Breast epithelium (tissue), 4 donors: ENCODE measurements at regions not wholly inside any gene's neighbourhood (a gene's known extent, or its start where the extent isn't known, plus 50 kb on each side); places are given as distances from the start of the nearest gene placed in this dataset.

Source experiments
- DNase-seq, 2 donors: peaks; one replicate each; pipeline ENCODE4 v3.0.0-alpha.2; 2019; ENCODE audit warnings: low spot score in 2 of 2
- H3K27ac ChIP-seq, 2 donors: fragments of 200-600 bp; sonication (generic) in 1 of 2; one replicate each; pipeline ENCODE4 v1.5.1; 2016 to 2019; ENCODE audit warnings: mild to moderate bottlenecking in 1 of 2
- H3K27me3 ChIP-seq, 2 donors: fragments of 200-600 bp; sonication (generic) in 1 of 2; one replicate each; pipeline versions ENCODE4 v1.5.1 to v1.6.0; 2017 to 2019; ENCODE audit warnings: control low read depth in 1 of 2, mild to moderate bottlenecking in 1 of 2
- H3K36me3 ChIP-seq: fragments of 200-600 bp; one replicate; pipeline ENCODE4 v1.5.1; 2019
- H3K4me1 ChIP-seq, 2 donors: fragments of 200-600 bp; sonication (generic); one replicate each; pipeline ENCODE4 v1.5.1; 2016 to 2019; ENCODE audit warnings: control low read depth in 1 of 2
- H3K4me3 ChIP-seq, 3 donors: fragments of 200-600 bp; sonication (generic); 1 replicate in 2 of 3; 2 replicates in 1 of 3; pipeline ENCODE4 v1.5.1; 2016 to 2019; ENCODE audit warnings: mild to moderate bottlenecking in 3 of 3, moderate library complexity in 2 of 3
- H3K9me3 ChIP-seq, 2 donors: fragments of 200-600 bp; sonication (generic) in 1 of 2; one replicate each; pipeline ENCODE4 v1.5.1; 2016 to 2019; ENCODE audit warnings: control low read depth in 1 of 2
- CTCF ChIP-seq, 3 donors: fragments of 450-650 bp; IDR thresholded peaks; one replicate each; pipeline ENCODE4 v1.5.1; 2016 to 2017; ENCODE audit warnings: antibody characterized with exemption in 3 of 3, mild to moderate bottlenecking in 3 of 3, moderate library complexity in 3 of 3
- POLR2A ChIP-seq: fragments of 450-650 bp; IDR thresholded peaks from one replicate; pipeline ENCODE4 v1.6.1; 2016; ENCODE audit warnings: antibody characterized with exemption, mild to moderate bottlenecking, moderate library complexity
- POLR2AphosphoS5 ChIP-seq, 3 donors: sonication (generic); formaldehyde crosslinking; IDR thresholded peaks; one replicate each; pipeline ENCODE4 v1.6.1; 2017; ENCODE audit warnings: antibody characterized with exemption in 3 of 3
- intact Hi-C: fragments of 100-400 bp; cut with DNase I; formaldehyde crosslinking; loops from one replicate; pipeline ENCODE4 v1.15.1; 2023; ENCODE audit warnings: low total_unique reads

GRCh38 chrY:13053501-13053900 lies 148.8 kb downstream of the DDX3Y start:
- Histone ChIP-seq H3K27ac (no peak overlapping the region), H3K4me3 (no peak overlapping the region), H3K4me1 (no peaks in the 10 kb centered on the region), H3K9me3 (no peaks in the 10 kb centered on the region), H3K27me3 (no peaks in the 10 kb centered on the region), H3K36me3 (no peaks in the 10 kb centered on the region)
- intact Hi-C loops: no loop called here
- DNase-seq: no peak
- TF ChIP-seq POLR2A: no peak
- no peak for TF ChIP-seq POLR2AphosphoS5 (IDR thresholded peaks at IDR 0.05)
- TF ChIP-seq CTCF (IDR thresholded peaks at IDR 0.05): no peak

DNA sequence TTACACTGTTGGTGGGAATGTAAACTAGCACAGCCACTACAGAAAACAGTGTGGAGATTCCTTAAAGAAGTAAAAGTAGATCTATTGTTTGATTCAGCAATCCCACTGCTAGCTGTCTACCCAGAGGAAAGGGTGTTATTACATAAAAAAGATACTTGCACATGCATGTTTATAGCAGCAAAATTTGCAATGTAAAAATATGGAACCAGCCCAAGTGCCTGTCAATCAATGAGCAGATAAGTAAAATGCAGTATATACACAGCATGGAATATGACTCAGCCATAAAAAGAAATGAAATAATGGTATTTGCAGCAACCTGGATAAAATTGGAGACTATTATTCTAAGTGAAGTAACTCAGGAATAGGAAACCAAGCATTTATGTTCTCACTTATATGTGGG lies 161.7 kb downstream of the DDX3Y start:
- intact Hi-C loops: no loop called here
- no peak for TF ChIP-seq CTCF (IDR thresholded peaks at IDR 0.05)
- no peak for TF ChIP-seq POLR2A
- no peak for TF ChIP-seq POLR2AphosphoS5 (IDR thresholded peaks at IDR 0.05)
- DNase-seq: no peak
- Histone ChIP-seq H3K27me3 (no peaks in the 10 kb centered on the region), H3K4me1 (no peaks in the 10 kb centered on the region), H3K9me3 (no peaks in the 10 kb centered on the region), H3K4me3 (no peak overlapping the region), H3K27ac (no peak overlapping the region), H3K36me3 (no peaks in the 10 kb centered on the region)

DNA sequence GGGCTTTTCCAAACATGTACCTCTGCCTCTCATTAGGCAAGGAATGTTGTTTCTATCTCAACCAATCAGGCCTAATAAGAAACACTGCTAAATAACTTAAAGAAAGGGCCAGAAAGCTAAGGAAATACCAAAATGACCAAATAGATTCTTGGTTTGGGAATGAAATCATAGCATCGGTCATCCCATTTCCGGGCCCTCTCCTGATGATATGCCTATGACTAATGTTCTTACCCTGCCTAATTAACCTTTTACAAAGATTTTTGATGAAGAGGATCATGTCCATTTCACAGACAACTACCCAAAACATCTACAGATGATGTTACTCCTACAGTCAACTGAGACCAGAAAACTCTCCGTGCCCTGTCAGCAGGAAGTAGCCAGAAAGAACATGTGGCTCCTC lies 164.0 kb downstream of the DDX3Y start:
- intact Hi-C loops: no loop called here
- TF ChIP-seq POLR2A (no peak), POLR2AphosphoS5 (IDR thresholded peaks at IDR 0.05) (no peak), CTCF (IDR thresholded peaks at IDR 0.05) (no peak)
- Histone ChIP-seq H3K4me1 (no peaks in the 10 kb centered on the region), H3K27ac (no peak overlapping the region), H3K27me3 (no peaks in the 10 kb centered on the region), H3K9me3 (no peaks in the 10 kb centered on the region), H3K36me3 (no peaks in the 10 kb centered on the region), H3K4me3 (no peak overlapping the region)
- DNase-seq: no peak

DNA sequence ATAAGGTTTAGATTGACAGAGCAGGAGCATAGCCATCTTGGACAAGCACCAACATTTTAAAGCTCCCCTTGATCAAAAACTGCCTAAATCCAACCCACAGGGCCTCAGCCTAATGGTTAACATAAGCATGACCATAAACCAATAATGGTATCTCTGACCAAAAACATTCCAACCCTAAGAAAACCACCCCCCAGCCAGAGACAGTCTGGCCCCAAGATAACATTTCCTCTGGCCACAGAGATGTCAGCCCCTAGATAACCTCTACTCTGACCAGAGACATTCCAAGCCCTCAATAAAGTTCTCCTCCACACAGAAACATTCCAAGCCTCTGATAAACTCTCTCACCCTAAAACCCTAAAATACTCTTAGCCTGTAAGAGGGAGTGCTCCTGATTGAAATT lies 164.4 kb downstream of the DDX3Y start:
- Histone ChIP-seq H3K4me1 (no peaks in the 10 kb centered on the region), H3K9me3 (no peaks in the 10 kb centered on the region), H3K36me3 (no peaks in the 10 kb centered on the region), H3K4me3 (no peak overlapping the region), H3K27me3 (no peaks in the 10 kb centered on the region), H3K27ac (no peak overlapping the region)
- TF ChIP-seq CTCF (IDR thresholded peaks at IDR 0.05) (no peak), POLR2AphosphoS5 (IDR thresholded peaks at IDR 0.05) (no peak), POLR2A (no peak)
- intact Hi-C loops: no loop called here
- no peak for DNase-seq

GRCh38 chrY:13082748-13083147 lies 178.1 kb downstream of the DDX3Y start:
- intact Hi-C loops: no loop called here

More at GRCh38 chrY:13082748-13083147, 178.1 kb downstream of the DDX3Y start:
- no peaks in the 10 kb centered on the region for H3K36me3 ChIP-seq
- H3K9me3 ChIP-seq: no peaks in the 10 kb centered on the region
- no peaks in the 10 kb centered on the region for H3K27me3 ChIP-seq
- no peak for DNase-seq
- TF ChIP-seq POLR2A (no peak), CTCF (IDR thresholded peaks at IDR 0.05) (no peak), POLR2AphosphoS5 (IDR thresholded peaks at IDR 0.05) (no peak)
- H3K4me1 ChIP-seq: no peaks in the 10 kb centered on the region
- H3K27ac ChIP-seq: no peak overlapping the region
- no peak overlapping the region for H3K4me3 ChIP-seq
